G401.6 (cell line): ENCODE measurements at regions not wholly inside any gene's neighbourhood (a gene's known extent, or its start where the extent isn't known, plus 50 kb on each side); places are given as distances from the start of the nearest gene placed in this dataset.

Source experiments
- FAIRE-seq: peaks from 2 replicates; lab custom pipeline; 2012; peaks lifted over from hg19 to GRCh38; lab: Jason Lieb, UNC

GRCh38 chr13:97057176-97057575 lies 62.9 kb upstream of the OXGR1 start:
- FAIRE-seq, result no peak

GRCh38 chr13:97058391-97058790 lies 64.1 kb upstream of the OXGR1 start:
- no peak for FAIRE-seq

GRCh38 chr13:97058926-97059325 lies 64.7 kb upstream of the OXGR1 start:
- no peak for FAIRE-seq

GRCh38 chr13:97067017-97067895 lies 73.0 kb upstream of the OXGR1 start:
- no peak for FAIRE-seq

GRCh38 chr13:97068151-97068550 lies 73.9 kb upstream of the OXGR1 start:
- no peak for FAIRE-seq

- FAIRE-seq, result no peak
These were observed 75.0 kb upstream of the OXGR1 start for GRCh38 chr13:97069050-97069815.

GRCh38 chr13:97072297-97072696 lies 78.0 kb upstream of the OXGR1 start:
- no peak for FAIRE-seq

- peak; percentile 8 for FAIRE-seq
These were observed 80.3 kb upstream of the OXGR1 start for GRCh38 chr13:97074618-97075017.

GRCh38 chr13:97076898-97077297 lies 82.6 kb upstream of the OXGR1 start:
- no peak for FAIRE-seq

GRCh38 chr13:97077341-97077740 lies 83.1 kb upstream of the OXGR1 start:
- no peak for FAIRE-seq

GRCh38 chr13:97079726-97080125 lies 85.5 kb upstream of the OXGR1 start:
- FAIRE-seq, result no peak

GRCh38 chr13:97082461-97083207 lies 88.4 kb upstream of the OXGR1 start:
- FAIRE-seq, result no peak

GRCh38 chr13:97091196-97091595 lies 96.9 kb upstream of the OXGR1 start:
- FAIRE-seq, result no peak

GRCh38 chr13:97100821-97101220 lies 106.5 kb upstream of the OXGR1 start:
- no peak for FAIRE-seq

- FAIRE-seq, result no peak
These were observed 107.8 kb upstream of the OXGR1 start for GRCh38 chr13:97101912-97102708.

- no peak for FAIRE-seq
These were observed 112.0 kb upstream of the OXGR1 start for GRCh38 chr13:97106323-97106722.

GRCh38 chr13:97107815-97108529 lies 113.7 kb upstream of the OXGR1 start:
- FAIRE-seq, result no peak

- FAIRE-seq, result no peak
These were observed 113.6 kb upstream of the MBNL2 start for GRCh38 chr13:97108530-97108900.

GRCh38 chr13:97109256-97109655 lies 112.9 kb upstream of the MBNL2 start:
- no peak for FAIRE-seq

- no peak for FAIRE-seq
These were observed 112.2 kb upstream of the MBNL2 start for GRCh38 chr13:97109841-97110492.

GRCh38 chr13:97110936-97111335 lies 111.2 kb upstream of the MBNL2 start:
- no peak for FAIRE-seq
